ENCODE measurements at regions not wholly inside any gene's neighbourhood (a gene's known extent, or its start where the extent isn't known, plus 50 kb on each side); places are given as distances from the start of the nearest gene placed in this dataset.

DNA sequence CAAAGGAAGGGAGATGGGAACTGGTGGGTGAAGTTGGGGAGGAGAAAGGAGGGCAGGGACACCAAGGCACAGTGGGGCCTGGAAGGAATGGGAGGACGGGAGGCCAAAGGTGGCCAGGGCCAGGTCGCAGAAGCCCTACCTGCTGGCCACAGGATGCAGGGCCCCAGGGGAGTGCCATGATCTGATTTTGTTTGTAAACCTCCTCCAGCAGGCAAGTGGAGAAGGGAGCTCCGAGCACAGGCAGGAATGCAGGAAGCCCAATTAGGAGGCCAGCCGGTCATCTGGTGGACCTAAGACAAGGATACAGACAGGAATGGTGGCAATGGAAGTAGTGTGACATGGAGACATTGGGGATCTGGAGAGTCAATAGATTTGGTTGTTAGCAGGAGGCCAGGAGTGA lies 107.0 kb upstream of the ZMIZ1 start:
- in situ Hi-C loops (cut with HindIII; ENCODE audit: low pct_ligation_motif_present, low sequenced_read_pairs) = no loop called here
- no peak for DNase-seq
- H3K4me3 ChIP-seq (ENCODE audit: low read depth, low read length) = no peak overlapping the region
- H3K36me3 ChIP-seq (replicated peaks) = no peaks in the 10 kb centered on the region
- no peak for TF ChIP-seq CTCF (IDR thresholded peaks at IDR 0.05; ENCODE audit: low read depth, low read length, missing control alignments)
- no peak overlapping the region for H3K27ac ChIP-seq
- H3K27me3 ChIP-seq (replicated peaks) = no peaks in the 10 kb centered on the region

GRCh38 chr10:78963074-78964034 lies 105.4 kb upstream of the ZMIZ1 start:
- no peaks in the 10 kb centered on the region for H3K27me3 ChIP-seq (replicated peaks)
- no peak for DNase-seq
- no peak for TF ChIP-seq CTCF (IDR thresholded peaks at IDR 0.05; ENCODE audit: low read depth, low read length, missing control alignments)
- no peak overlapping the region for H3K27ac ChIP-seq
- in situ Hi-C loops (cut with HindIII; ENCODE audit: low pct_ligation_motif_present, low sequenced_read_pairs) = no loop called here
- H3K36me3 ChIP-seq (replicated peaks) = no peaks in the 10 kb centered on the region
- no peak overlapping the region for H3K4me3 ChIP-seq (ENCODE audit: low read depth, low read length)

- in situ Hi-C loops (cut with HindIII; ENCODE audit: low pct_ligation_motif_present, low sequenced_read_pairs) = no loop called here
- TF ChIP-seq CTCF (IDR thresholded peaks at IDR 0.05; ENCODE audit: low read depth, low read length, missing control alignments) = peak; percentile 26
- Histone ChIP-seq H3K27ac (no peak overlapping the region), H3K27me3 (replicated peaks) (no peaks in the 10 kb centered on the region), H3K36me3 (replicated peaks) (no peaks in the 10 kb centered on the region), H3K4me3 (ENCODE audit: low read depth, low read length) (no peak overlapping the region)
- DNase-seq = no peak
These were observed 104.4 kb upstream of the ZMIZ1 start for GRCh38 chr10:78964274-78964951.

GRCh38 chr10:78964952-78965633 lies 103.7 kb upstream of the ZMIZ1 start:
- Histone ChIP-seq H3K27ac (no peak overlapping the region), H3K27me3 (replicated peaks) (no peaks in the 10 kb centered on the region), H3K36me3 (replicated peaks) (no peaks in the 10 kb centered on the region), H3K4me3 (ENCODE audit: low read depth, low read length) (no peak overlapping the region)
- DNase-seq = peak; percentile 17
- in situ Hi-C loops (cut with HindIII; ENCODE audit: low pct_ligation_motif_present, low sequenced_read_pairs) = no loop called here
- TF ChIP-seq CTCF (IDR thresholded peaks at IDR 0.05; ENCODE audit: low read depth, low read length, missing control alignments) = no peak

- Histone ChIP-seq H3K27ac (no peak overlapping the region), H3K27me3 (replicated peaks) (no peaks in the 10 kb centered on the region), H3K36me3 (replicated peaks) (no peaks in the 10 kb centered on the region), H3K4me3 (ENCODE audit: low read depth, low read length) (no peak overlapping the region)
- in situ Hi-C loops (cut with HindIII; ENCODE audit: low pct_ligation_motif_present, low sequenced_read_pairs) = no loop called here
- no peak for TF ChIP-seq CTCF (IDR thresholded peaks at IDR 0.05; ENCODE audit: low read depth, low read length, missing control alignments)
- no peak for DNase-seq
These were observed 102.5 kb upstream of the ZMIZ1 start for GRCh38 chr10:78966182-78966787.

Data from brain microvascular endothelial cell (primary cell).